ENCODE measurements at regions not wholly inside any gene's neighbourhood (a gene's known extent, or its start where the extent isn't known, plus 50 kb on each side); places are given as distances from the start of the nearest gene placed in this dataset.
"Not testable (repeated sequence)": the region's sequence is repeated elsewhere in the genome, so short reads cannot be mapped to it uniquely, and the experiment has no call there.

DNA sequence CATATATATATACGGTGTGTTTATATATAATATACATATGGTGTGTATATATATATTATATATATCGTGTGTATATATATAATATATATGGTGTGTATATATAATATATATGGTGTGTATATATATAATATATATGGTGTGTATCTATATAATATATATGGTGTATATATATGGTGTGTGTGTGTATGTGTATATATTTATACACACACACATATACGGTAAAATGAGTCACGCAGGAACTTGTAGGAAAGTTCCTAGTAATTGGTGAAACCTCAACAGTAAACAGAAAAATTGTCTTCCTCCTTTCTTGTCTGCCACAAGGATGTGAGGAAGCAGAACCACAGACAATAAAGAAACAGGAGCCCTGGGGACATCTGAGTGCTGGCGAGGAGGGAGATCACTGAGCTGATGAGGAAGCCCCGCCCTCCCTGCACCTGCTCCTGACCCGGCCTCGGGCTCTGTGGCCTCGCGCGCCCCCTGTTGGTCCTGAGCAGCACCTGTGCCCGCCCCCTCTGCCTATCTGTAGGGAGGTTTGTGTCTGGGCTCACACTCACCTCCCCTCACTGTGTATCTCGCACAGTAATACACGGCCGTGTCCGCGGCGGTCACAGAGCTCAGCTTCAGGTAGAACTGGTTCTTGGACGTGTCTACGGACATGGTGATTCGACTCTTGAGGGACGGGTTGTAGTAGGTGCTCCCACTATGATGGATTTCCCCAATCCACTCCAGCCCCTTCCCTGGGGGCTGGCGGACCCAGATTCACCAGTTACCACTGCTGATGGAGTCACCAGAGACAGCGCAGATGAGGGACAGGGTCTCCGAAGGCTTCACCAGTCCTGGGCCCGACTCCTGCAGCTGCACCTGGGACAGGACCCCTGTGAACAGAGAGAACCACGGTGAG, 1079.4 kb downstream of the TMEM121 start:
- Histone ChIP-seq H3K27ac (no peak overlapping the region), H3K4me1 (ENCODE audit: low read depth) (no peaks in the 10 kb centered on the region), H3K4me3 (no peak overlapping the region), H3K27me3 (no peaks in the 10 kb centered on the region), H3K36me3 (no peaks in the 10 kb centered on the region), H3K9me3 (ENCODE audit: low read depth) (peaks cover 2% of the 10 kb centered on the region)
- TF ChIP-seq, protein P1, sequence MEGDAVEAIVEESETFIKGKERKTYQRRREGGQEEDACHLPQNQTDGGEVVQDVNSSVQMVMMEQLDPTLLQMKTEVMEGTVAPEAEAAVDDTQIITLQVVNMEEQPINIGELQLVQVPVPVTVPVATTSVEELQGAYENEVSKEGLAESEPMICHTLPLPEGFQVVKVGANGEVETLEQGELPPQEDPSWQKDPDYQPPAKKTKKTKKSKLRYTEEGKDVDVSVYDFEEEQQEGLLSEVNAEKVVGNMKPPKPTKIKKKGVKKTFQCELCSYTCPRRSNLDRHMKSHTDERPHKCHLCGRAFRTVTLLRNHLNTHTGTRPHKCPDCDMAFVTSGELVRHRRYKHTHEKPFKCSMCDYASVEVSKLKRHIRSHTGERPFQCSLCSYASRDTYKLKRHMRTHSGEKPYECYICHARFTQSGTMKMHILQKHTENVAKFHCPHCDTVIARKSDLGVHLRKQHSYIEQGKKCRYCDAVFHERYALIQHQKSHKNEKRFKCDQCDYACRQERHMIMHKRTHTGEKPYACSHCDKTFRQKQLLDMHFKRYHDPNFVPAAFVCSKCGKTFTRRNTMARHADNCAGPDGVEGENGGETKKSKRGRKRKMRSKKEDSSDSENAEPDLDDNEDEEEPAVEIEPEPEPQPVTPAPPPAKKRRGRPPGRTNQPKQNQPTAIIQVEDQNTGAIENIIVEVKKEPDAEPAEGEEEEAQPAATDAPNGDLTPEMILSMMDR (IDR thresholded peaks at IDR 0.05; ENCODE audit: low read depth, low read length), result no peak
- DNase-seq (ENCODE audit: low read depth in 1 of 2, low spot score in 1 of 2), result no peak

- Histone ChIP-seq H3K27ac (no peak overlapping the region), H3K9me3 (ENCODE audit: low read depth) (peaks cover 2% of the 10 kb centered on the region), H3K4me1 (ENCODE audit: low read depth) (no peaks in the 10 kb centered on the region), H3K27me3 (no peaks in the 10 kb centered on the region), H3K4me3 (no peak overlapping the region), H3K36me3 (no peaks in the 10 kb centered on the region)
- TF ChIP-seq, protein P1 (IDR thresholded peaks at IDR 0.05; ENCODE audit: low read depth, low read length), result no peak
- no peak for DNase-seq (ENCODE audit: low read depth in 1 of 2, low spot score in 1 of 2)
Observed at GRCh38 chr14:106606936-106607335, 1080.6 kb downstream of the TMEM121 start.

DNA sequence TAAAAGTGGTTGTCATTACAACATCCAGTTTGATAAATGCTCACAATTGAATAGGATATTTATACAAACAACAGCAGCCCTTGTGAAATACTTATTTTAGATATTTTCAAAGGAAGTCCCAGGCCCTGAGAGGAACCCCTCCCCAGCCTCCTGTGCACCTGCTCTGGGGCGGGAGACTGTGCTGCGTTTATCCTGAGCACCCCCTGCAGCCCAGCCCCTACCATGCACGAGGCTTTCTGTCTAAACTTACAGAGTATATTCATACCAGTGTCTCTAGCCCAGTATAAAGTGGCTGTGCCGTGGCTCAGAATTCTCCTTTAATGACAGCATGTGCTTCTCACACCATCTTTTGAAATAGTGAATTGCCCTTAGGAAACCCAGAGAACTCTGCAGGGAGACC, 1084.3 kb downstream of the TMEM121 start:
- no peak overlapping the region for H3K27ac ChIP-seq
- no peaks in the 10 kb centered on the region for H3K36me3 ChIP-seq
- TF ChIP-seq, protein P1 (IDR thresholded peaks at IDR 0.05; ENCODE audit: low read depth, low read length), result no peak
- H3K4me1 ChIP-seq (ENCODE audit: low read depth), result no peaks in the 10 kb centered on the region
- DNase-seq (ENCODE audit: low read depth in 1 of 2, low spot score in 1 of 2), result no peak
- no peaks in the 10 kb centered on the region for H3K27me3 ChIP-seq
- H3K9me3 ChIP-seq (ENCODE audit: low read depth), result peaks cover 5% of the 10 kb centered on the region
- H3K4me3 ChIP-seq, result no peak overlapping the region

- H3K36me3 ChIP-seq, result no peaks in the 10 kb centered on the region
- no peaks in the 10 kb centered on the region for H3K27me3 ChIP-seq
- H3K27ac ChIP-seq, result no peak overlapping the region
- H3K9me3 ChIP-seq (ENCODE audit: low read depth), result peaks cover 5% of the 10 kb centered on the region
- no peaks in the 10 kb centered on the region for H3K4me1 ChIP-seq (ENCODE audit: low read depth)
- DNase-seq (ENCODE audit: low read depth in 1 of 2, low spot score in 1 of 2), result no peak
- TF ChIP-seq, protein P1 (IDR thresholded peaks at IDR 0.05; ENCODE audit: low read depth, low read length), result no peak
- H3K4me3 ChIP-seq, result no peak overlapping the region
Observed at GRCh38 chr14:106613256-106613655, 1086.9 kb downstream of the TMEM121 start.

- H3K4me3 ChIP-seq; H3K4me1 ChIP-seq (ENCODE audit: low read depth); H3K9me3 ChIP-seq (ENCODE audit: low read depth); H3K36me3 ChIP-seq; H3K27me3 ChIP-seq; DNase-seq (ENCODE audit: low read depth in 1 of 2, low spot score in 1 of 2); H3K27ac ChIP-seq: not testable (repeated sequence)
Observed at GRCh38 chr14:106618471-106618951, 1092.1 kb downstream of the TMEM121 start.

- no peaks in the 10 kb centered on the region for H3K27me3 ChIP-seq
- no peaks in the 10 kb centered on the region for H3K9me3 ChIP-seq (ENCODE audit: low read depth)
- H3K4me1 ChIP-seq (ENCODE audit: low read depth), result no peaks in the 10 kb centered on the region
- no peak overlapping the region for H3K27ac ChIP-seq
- DNase-seq (ENCODE audit: low read depth in 1 of 2, low spot score in 1 of 2), result no peak
- TF ChIP-seq, protein P1 (IDR thresholded peaks at IDR 0.05; ENCODE audit: low read depth, low read length), result no peak
- H3K36me3 ChIP-seq, result no peaks in the 10 kb centered on the region
- no peak overlapping the region for H3K4me3 ChIP-seq
Observed at GRCh38 chr14:106619606-106620005, 1093.2 kb downstream of the TMEM121 start.
